Body of pancreas (tissue), 4 donors: ENCODE measurements at regions not wholly inside any gene's neighbourhood (a gene's known extent, or its start where the extent isn't known, plus 50 kb on each side); places are given as distances from the start of the nearest gene placed in this dataset.

Source experiments
- POLR2A ChIP-seq, 3 donors: fragments of 450-650 bp; IDR thresholded peaks; one replicate each; pipeline ENCODE4 v1.6.1; 2016; ENCODE audit warnings: antibody characterized with exemption in 3 of 3, mild to moderate bottlenecking in 2 of 3
- TF ChIP-seq, protein P1 (sequence below), 7 experiments: fragments of 450-650 bp in 4 of 7; fragments of 200-600 bp in 3 of 7; sonication (generic) in 3 of 7; IDR thresholded peaks; one replicate each; pipeline ENCODE4 v1.5.1; 2016 to 2019; ENCODE audit warnings: antibody characterized with exemption in 7 of 7

DNA sequence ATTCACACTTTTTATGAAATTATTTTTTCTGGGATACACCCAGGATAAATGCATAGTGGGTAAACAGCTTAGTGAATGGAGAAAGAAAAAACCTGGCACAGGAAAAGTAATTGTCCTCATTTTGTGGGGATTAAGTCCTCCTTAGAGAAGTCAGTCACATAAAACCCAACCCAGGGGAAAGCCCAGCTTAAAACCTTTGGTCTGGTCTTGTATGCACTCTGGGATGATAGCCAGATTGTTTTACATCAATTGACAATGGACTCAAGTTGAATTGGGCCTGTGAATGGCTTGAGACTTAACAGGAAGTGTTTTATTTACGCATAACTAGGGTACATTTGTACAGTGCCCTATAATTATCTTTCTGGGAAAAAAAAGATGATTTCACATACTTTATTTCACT lies 561.3 kb upstream of the GRIA3 start:
- TF ChIP-seq, protein P1, sequence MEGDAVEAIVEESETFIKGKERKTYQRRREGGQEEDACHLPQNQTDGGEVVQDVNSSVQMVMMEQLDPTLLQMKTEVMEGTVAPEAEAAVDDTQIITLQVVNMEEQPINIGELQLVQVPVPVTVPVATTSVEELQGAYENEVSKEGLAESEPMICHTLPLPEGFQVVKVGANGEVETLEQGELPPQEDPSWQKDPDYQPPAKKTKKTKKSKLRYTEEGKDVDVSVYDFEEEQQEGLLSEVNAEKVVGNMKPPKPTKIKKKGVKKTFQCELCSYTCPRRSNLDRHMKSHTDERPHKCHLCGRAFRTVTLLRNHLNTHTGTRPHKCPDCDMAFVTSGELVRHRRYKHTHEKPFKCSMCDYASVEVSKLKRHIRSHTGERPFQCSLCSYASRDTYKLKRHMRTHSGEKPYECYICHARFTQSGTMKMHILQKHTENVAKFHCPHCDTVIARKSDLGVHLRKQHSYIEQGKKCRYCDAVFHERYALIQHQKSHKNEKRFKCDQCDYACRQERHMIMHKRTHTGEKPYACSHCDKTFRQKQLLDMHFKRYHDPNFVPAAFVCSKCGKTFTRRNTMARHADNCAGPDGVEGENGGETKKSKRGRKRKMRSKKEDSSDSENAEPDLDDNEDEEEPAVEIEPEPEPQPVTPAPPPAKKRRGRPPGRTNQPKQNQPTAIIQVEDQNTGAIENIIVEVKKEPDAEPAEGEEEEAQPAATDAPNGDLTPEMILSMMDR (IDR thresholded peaks at IDR 0.05) = no peak
- no peak for TF ChIP-seq POLR2A (IDR thresholded peaks at IDR 0.05)
